ENCODE measurements at regions not wholly inside any gene's neighbourhood (a gene's known extent, or its start where the extent isn't known, plus 50 kb on each side); places are given as distances from the start of the nearest gene placed in this dataset.

DNA sequence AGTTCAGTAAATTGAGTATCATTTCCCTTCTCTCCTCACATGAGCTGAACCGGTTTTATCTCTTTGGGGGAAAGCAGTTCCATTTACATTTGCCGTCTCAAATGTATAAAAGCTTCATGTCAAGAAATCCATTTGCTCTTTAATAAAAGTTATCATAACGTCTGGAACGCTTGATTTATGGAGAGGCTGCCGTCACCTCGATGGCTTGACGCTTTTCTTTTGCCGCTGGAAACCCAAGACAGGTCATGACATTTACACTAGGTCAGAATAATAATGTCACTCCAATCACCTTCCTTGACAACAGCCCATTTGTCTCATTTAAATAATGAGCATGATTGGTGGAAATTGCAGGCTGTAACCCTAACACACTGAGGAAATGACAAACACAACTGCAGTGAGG, 443.4 kb downstream of the IRX1 start:
- TF ChIP-seq, protein P1, sequence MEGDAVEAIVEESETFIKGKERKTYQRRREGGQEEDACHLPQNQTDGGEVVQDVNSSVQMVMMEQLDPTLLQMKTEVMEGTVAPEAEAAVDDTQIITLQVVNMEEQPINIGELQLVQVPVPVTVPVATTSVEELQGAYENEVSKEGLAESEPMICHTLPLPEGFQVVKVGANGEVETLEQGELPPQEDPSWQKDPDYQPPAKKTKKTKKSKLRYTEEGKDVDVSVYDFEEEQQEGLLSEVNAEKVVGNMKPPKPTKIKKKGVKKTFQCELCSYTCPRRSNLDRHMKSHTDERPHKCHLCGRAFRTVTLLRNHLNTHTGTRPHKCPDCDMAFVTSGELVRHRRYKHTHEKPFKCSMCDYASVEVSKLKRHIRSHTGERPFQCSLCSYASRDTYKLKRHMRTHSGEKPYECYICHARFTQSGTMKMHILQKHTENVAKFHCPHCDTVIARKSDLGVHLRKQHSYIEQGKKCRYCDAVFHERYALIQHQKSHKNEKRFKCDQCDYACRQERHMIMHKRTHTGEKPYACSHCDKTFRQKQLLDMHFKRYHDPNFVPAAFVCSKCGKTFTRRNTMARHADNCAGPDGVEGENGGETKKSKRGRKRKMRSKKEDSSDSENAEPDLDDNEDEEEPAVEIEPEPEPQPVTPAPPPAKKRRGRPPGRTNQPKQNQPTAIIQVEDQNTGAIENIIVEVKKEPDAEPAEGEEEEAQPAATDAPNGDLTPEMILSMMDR (IDR thresholded peaks at IDR 0.05; ENCODE audit: low read length) = no peak
- TF ChIP-seq EZH2phosphoT487 (IDR thresholded peaks at IDR 0.05; ENCODE audit: low read length) = no peak

All from MM.1S (cell line).